SK-N-SH treated with all-trans-retinoic acid at 6 μM for 48 hours (cell line): ENCODE measurements at regions not wholly inside any gene's neighbourhood (a gene's known extent, or its start where the extent isn't known, plus 50 kb on each side); places are given as distances from the start of the nearest gene placed in this dataset.

ENCODE experiments used
- ATAC-seq: fragments of 200-7000 bp; cut with Tn5 transposase; 3 replicates; pipeline ENCODE4 v1.9.1; 2020; ENCODE audit warnings: mild to moderate bottlenecking, moderate library complexity
- ARNTL ChIP-seq: fragments of 450-650 bp; formaldehyde crosslinking; IDR thresholded peaks from 2 replicates; pipeline ENCODE4 v1.5.0; 2020; ENCODE audit warnings: low read depth, mild to moderate bottlenecking, moderate library complexity, borderline replicate concordance
- BACH2 ChIP-seq: fragments of 250-450 bp; sonication (Bioruptor Pico); IDR thresholded peaks from 2 replicates; pipeline ENCODE4 v1.9.0; 2021; ENCODE audit warnings: mild to moderate bottlenecking, borderline replicate concordance
- CREB5 ChIP-seq: fragments of 250-450 bp; sonication (Bioruptor Pico); IDR thresholded peaks from 2 replicates; pipeline ENCODE4 v1.5.1; 2020; ENCODE audit warnings: low read depth, mild to moderate bottlenecking, moderate library complexity
- CSDC2 ChIP-seq: fragments of 250-450 bp; sonication (Bioruptor Pico); IDR thresholded peaks from 2 replicates; pipeline ENCODE4 v1.5.0; 2020; ENCODE audit warnings: mild to moderate bottlenecking, moderate library complexity
- CSRNP3 ChIP-seq: fragments of 250-450 bp; sonication (Bioruptor Pico); IDR thresholded peaks from 2 replicates; pipeline ENCODE4 v1.5.1; 2021; ENCODE audit warnings: mild to moderate bottlenecking, moderate library complexity
- ESRRG ChIP-seq: fragments of 250-450 bp; sonication (Bioruptor Pico); IDR thresholded peaks from 2 replicates; pipeline ENCODE4 v1.6.1; 2021; ENCODE audit warnings: mild to moderate bottlenecking
- GLIS3 ChIP-seq: fragments of 250-450 bp; sonication (Bioruptor Pico); IDR thresholded peaks from 2 replicates; pipeline ENCODE4 v1.5.0; 2020; ENCODE audit warnings: mild to moderate bottlenecking, moderate library complexity
- ISL1 ChIP-seq: fragments of 250-450 bp; sonication (Bioruptor Pico); IDR thresholded peaks from 2 replicates; pipeline ENCODE4 v2.1.2; 2022; ENCODE audit warnings: mild to moderate bottlenecking, moderate library complexity
- POU6F1 ChIP-seq: fragments of 250-450 bp; sonication (Bioruptor Pico); IDR thresholded peaks from 2 replicates; pipeline ENCODE4 v1.8.0; 2021; ENCODE audit warnings: low read depth, mild to moderate bottlenecking, moderate library complexity, borderline replicate concordance
- RARB ChIP-seq: fragments of 250-450 bp; sonication (Bioruptor Pico); IDR thresholded peaks from 2 replicates; pipeline ENCODE4 v1.8.0; 2021; ENCODE audit warnings: mild to moderate bottlenecking, moderate library complexity
- SNAI2 ChIP-seq: fragments of 250-450 bp; sonication (Bioruptor Pico); IDR thresholded peaks from 2 replicates; pipeline ENCODE4 v1.5.0; 2020; ENCODE audit warnings: mild to moderate bottlenecking, moderate library complexity
- TCF4 ChIP-seq: fragments of 250-450 bp; sonication (Bioruptor Pico); IDR thresholded peaks from 2 replicates; pipeline ENCODE4 v1.8.0; 2021; ENCODE audit warnings: mild to moderate bottlenecking, moderate library complexity, borderline replicate concordance
- TOX ChIP-seq: fragments of 250-450 bp; sonication (Bioruptor Pico); IDR thresholded peaks from 2 replicates; pipeline ENCODE4 v1.8.0; 2021; ENCODE audit warnings: mild to moderate bottlenecking, moderate library complexity, borderline replicate concordance
- TSHZ2 ChIP-seq: fragments of 250-450 bp; sonication (Bioruptor Pico); IDR thresholded peaks from 2 replicates; pipeline ENCODE4 v1.5.0; 2020; ENCODE audit warnings: mild to moderate bottlenecking, moderate library complexity
- ZC3H10 ChIP-seq: fragments of 250-450 bp; sonication (Bioruptor Pico); IDR thresholded peaks from 2 replicates; pipeline ENCODE4 v1.5.1; 2021; ENCODE audit warnings: mild to moderate bottlenecking, moderate library complexity
- ZFP3 ChIP-seq: fragments of 250-450 bp; sonication (Bioruptor Pico); IDR thresholded peaks from 2 replicates; pipeline ENCODE4 v1.5.0; 2020; ENCODE audit warnings: mild to moderate bottlenecking, moderate library complexity
- ZFP30 ChIP-seq: fragments of 450-650 bp; formaldehyde crosslinking; IDR thresholded peaks from 2 replicates; pipeline ENCODE4 v1.5.0; 2022; ENCODE audit warnings: mild to moderate bottlenecking, moderate library complexity
- ZNF565 ChIP-seq: fragments of 450-650 bp; formaldehyde crosslinking; conservative IDR thresholded peaks from 2 replicates; pipeline ENCODE4 v1.5.0; 2020; ENCODE audit warnings: low read depth, mild to moderate bottlenecking, moderate library complexity
- ZNF70 ChIP-seq: fragments of 450-650 bp; formaldehyde crosslinking; IDR thresholded peaks from 2 replicates; pipeline ENCODE4 v1.5.0; 2020; ENCODE audit warnings: mild to moderate bottlenecking, moderate library complexity
- ZNF8 ChIP-seq: fragments of 450-650 bp; formaldehyde crosslinking; IDR thresholded peaks from 2 replicates; pipeline ENCODE4 v1.5.0; 2020; ENCODE audit warnings: mild to moderate bottlenecking, moderate library complexity

GRCh38 chr5:110031402-110032140 lies 341.8 kb downstream of the MAN2A1 start (continued):
- no peak for TF ChIP-seq ISL1 (CRISPR knock-in tag)
- TF ChIP-seq POU6F1 = no peak
- TF ChIP-seq ESRRG (CRISPR knock-in tag) = no peak
- TF ChIP-seq TOX (CRISPR knock-in tag) = no peak

- TF ChIP-seq BACH2 (CRISPR knock-in tag) (no peak), TCF4 (CRISPR knock-in tag) (no peak), ZNF565 (CRISPR knock-in tag) (no peak), ZNF8 (CRISPR knock-in tag) (no peak), ZFP3 (no peak), TSHZ2 (CRISPR knock-in tag) (no peak), POU6F1 (no peak), CSRNP3 (CRISPR knock-in tag) (no peak), CSDC2 (CRISPR knock-in tag) (no peak), ZFP30 (CRISPR knock-in tag) (no peak), GLIS3 (CRISPR knock-in tag) (no peak), CREB5 (CRISPR knock-in tag) (no peak), RARB (CRISPR knock-in tag) (no peak), ARNTL (no peak), ZNF70 (no peak), ISL1 (CRISPR knock-in tag) (no peak), ZC3H10 (CRISPR knock-in tag) (no peak)
- ATAC-seq = no peak
Measured at GRCh38 chr5:110032376-110032775, 342.6 kb downstream of the MAN2A1 start.

GRCh38 chr5:110034056-110034600 lies 344.4 kb downstream of the MAN2A1 start:
- TF ChIP-seq CSRNP3 (CRISPR knock-in tag) = no peak
- TF ChIP-seq ZFP30 (CRISPR knock-in tag) = no peak
- TF ChIP-seq ARNTL = no peak
- no peak for TF ChIP-seq SNAI2 (CRISPR knock-in tag)
- TF ChIP-seq ZFP3 = no peak
- ATAC-seq = no peak
